LNCaP clone FGC (cell line): ENCODE measurements at regions not wholly inside any gene's neighbourhood (a gene's known extent, or its start where the extent isn't known, plus 50 kb on each side); places are given as distances from the start of the nearest gene placed in this dataset.
A peak's percentile ranks its signal among the peaks of the same experiment; 100 is the strongest.
"Not testable (repeated sequence)": the region's sequence is repeated elsewhere in the genome, so short reads cannot be mapped to it uniquely, and the experiment has no call there.

Source experiments
- DNase-seq: peaks from one replicate; pipeline ENCODE4 v3.0.0-alpha.2; 2011; ENCODE audit warnings: low read depth
- H3K4me3 ChIP-seq: 2 replicates; pipeline ENCODE4 v1.5.1; 2011; ENCODE audit warnings: mild to moderate bottlenecking, low read depth, low read length, control low read depth
- CTCF ChIP-seq: IDR thresholded peaks from 2 replicates; pipeline ENCODE4 v1.5.1; 2012; ENCODE audit warnings: mild to moderate bottlenecking; ENCODE audit not compliant: control insufficient read depth, insufficient read depth; ENCODE audit errors: extremely low read depth

- DNase-seq = no peak
- H3K4me3 ChIP-seq = no peak overlapping the region
- no peak for TF ChIP-seq CTCF
Measured at GRCh38 chr3:144839991-144840390, 868.4 kb downstream of the DIPK2A start.

GRCh38 chr3:144840866-144841265 is 869.2 kb downstream of the DIPK2A start:
- no peak overlapping the region for H3K4me3 ChIP-seq
- TF ChIP-seq CTCF = no peak
- DNase-seq = no peak

DNA sequence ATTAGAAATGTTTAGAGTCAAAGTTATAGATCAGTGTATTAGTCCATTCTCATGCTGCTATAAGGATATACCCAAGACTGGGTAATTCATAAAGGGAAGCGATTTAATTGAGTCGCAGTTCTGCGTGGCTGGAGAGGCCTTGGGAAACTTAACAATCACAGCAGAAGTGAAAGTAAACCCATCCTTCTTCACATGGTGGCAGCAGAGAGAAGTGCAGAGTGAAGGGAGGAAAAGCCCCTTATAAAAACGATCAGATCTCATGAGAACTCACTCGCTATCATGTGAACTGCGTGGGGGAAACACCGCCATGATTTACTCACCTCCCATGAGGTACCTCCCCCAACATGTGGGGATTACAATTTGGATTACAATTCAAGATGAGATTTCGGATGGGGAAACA is 871.5 kb downstream of the DIPK2A start:
- H3K4me3 ChIP-seq = no peak overlapping the region
- peak; percentile 43 for TF ChIP-seq CTCF
- no peak for DNase-seq

DNA sequence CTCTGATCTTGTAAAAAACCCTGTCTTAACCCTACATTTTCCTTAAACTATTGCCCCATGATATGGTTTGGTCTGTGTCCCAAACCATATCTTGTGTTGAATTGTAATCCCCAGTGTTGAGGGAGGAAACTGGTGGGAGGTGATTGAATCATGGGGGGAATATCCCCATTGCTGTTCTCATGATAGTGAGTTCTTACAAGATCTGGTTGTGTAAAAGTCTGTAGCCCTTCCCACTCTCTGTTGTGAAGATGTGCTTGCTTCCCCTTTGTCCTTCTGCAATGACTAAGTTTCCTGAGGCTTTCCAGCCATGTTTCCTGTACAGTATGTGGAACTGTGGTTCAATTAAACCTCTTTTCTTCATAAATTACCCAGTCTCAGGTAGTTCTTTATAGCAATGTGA is 881.4 kb downstream of the DIPK2A start:
- DNase-seq = no peak
- H3K4me3 ChIP-seq = no peak overlapping the region
- TF ChIP-seq CTCF = no peak

GRCh38 chr3:144854020-144854419 is 882.4 kb downstream of the DIPK2A start:
- not testable (repeated sequence) for H3K4me3 ChIP-seq, DNase-seq
- peak; percentile 39 for TF ChIP-seq CTCF

DNA sequence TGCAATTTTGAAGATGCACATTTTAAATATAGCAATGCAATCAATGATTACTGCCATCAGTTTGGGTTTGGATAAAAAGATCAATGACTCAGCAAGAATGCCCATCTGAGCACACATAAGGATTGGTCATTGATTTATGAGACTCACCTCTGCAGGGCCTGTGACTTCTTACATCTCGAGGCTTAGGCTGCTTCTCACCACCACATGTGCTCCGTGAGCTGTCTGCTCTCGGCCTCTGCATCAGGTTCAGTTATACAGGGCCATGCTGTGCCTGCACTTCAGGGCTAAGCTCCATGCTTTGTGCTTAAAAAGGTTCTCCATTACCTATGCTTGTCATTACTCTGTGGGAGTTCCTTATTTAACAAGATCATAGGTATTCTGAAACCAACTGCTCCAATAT is 887.5 kb downstream of the DIPK2A start:
- DNase-seq = no peak
- TF ChIP-seq CTCF = no peak
- H3K4me3 ChIP-seq = no peak overlapping the region

DNA sequence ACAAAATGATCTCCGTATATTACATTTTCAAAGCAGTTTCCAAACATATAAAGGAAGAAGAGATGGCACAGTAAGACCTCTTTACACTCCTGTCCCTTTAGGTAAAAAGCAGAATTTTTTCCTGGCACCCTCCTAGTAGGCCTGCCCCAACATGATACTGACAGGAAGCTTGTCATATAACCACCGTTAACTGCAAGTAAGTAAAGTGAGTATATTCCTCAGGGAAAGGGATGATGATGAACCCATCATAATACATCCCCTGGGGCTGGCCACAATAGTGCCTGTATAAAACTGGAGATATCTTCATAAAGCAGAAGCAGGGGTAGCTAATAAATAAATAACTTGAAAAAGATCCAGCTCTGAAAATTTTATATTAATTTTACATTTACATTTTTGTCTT is 893.0 kb downstream of the DIPK2A start:
- no peak overlapping the region for H3K4me3 ChIP-seq
- TF ChIP-seq CTCF = no peak
- DNase-seq = no peak
